GM19372 (cell line): ENCODE measurements at regions not wholly inside any gene's neighbourhood (a gene's known extent, or its start where the extent isn't known, plus 50 kb on each side); places are given as distances from the start of the nearest gene placed in this dataset.
"Not testable (repeated sequence)": the region's sequence is repeated elsewhere in the genome, so short reads cannot be mapped to it uniquely, and the experiment has no call there.

Experiments used
- ATAC-seq: cut with Tn5 transposase; IDR thresholded peaks from one replicate; pipeline ENCODE4 v1.9.1; 2021; ENCODE audit warnings: mild to moderate bottlenecking, low read depth, moderate library complexity; ENCODE audit not compliant: unreplicated experiment

- ATAC-seq, result no peak
Measured at GRCh38 chr5:68682400-68683160, 411.2 kb upstream of the SLC30A5 start.

GRCh38 chr5:68683632-68684036 is 410.2 kb upstream of the SLC30A5 start:
- no peak for ATAC-seq

GRCh38 chr5:68685863-68686262 is 408.0 kb upstream of the SLC30A5 start:
- ATAC-seq, result no peak

- ATAC-seq, result no peak
Measured at GRCh38 chr5:68688547-68688946, 405.3 kb upstream of the SLC30A5 start.

- ATAC-seq, result no peak
Measured at GRCh38 chr5:68689010-68689409, 404.8 kb upstream of the SLC30A5 start.

GRCh38 chr5:68691874-68692273 is 401.9 kb upstream of the SLC30A5 start:
- ATAC-seq, result not testable (repeated sequence)

- ATAC-seq, result no peak
Measured at GRCh38 chr5:68698025-68698940, 395.5 kb upstream of the SLC30A5 start.

GRCh38 chr5:68699966-68700365 is 393.8 kb upstream of the SLC30A5 start:
- no peak for ATAC-seq

- no peak for ATAC-seq
Measured at GRCh38 chr5:68707575-68707974, 386.2 kb upstream of the SLC30A5 start.

- ATAC-seq, result no peak
Measured at GRCh38 chr5:68708156-68708841, 385.5 kb upstream of the SLC30A5 start.

- no peak for ATAC-seq
Measured at GRCh38 chr5:68708842-68709170, 385.0 kb upstream of the SLC30A5 start.

GRCh38 chr5:68709239-68709638 is 384.6 kb upstream of the SLC30A5 start:
- ATAC-seq, result no peak

- no peak for ATAC-seq
Measured at GRCh38 chr5:68710514-68710913, 383.3 kb upstream of the SLC30A5 start.

- ATAC-seq, result peak; percentile 93
Measured at GRCh38 chr5:68711293-68712200, 382.3 kb upstream of the SLC30A5 start.

GRCh38 chr5:68714810-68715209 is 379.0 kb upstream of the SLC30A5 start:
- no peak for ATAC-seq

- ATAC-seq, result no peak
Measured at GRCh38 chr5:68720884-68721610, 372.8 kb upstream of the SLC30A5 start.

- no peak for ATAC-seq
Measured at GRCh38 chr5:68722357-68722756, 371.5 kb upstream of the SLC30A5 start.

GRCh38 chr5:68725905-68726683 is 367.7 kb upstream of the SLC30A5 start:
- no peak for ATAC-seq

- no peak for ATAC-seq
Measured at GRCh38 chr5:68727931-68728330, 365.9 kb upstream of the SLC30A5 start.
